Naive thymus-derived CD8-positive, alpha-beta T cell (primary cell): ENCODE measurements at regions not wholly inside any gene's neighbourhood (a gene's known extent, or its start where the extent isn't known, plus 50 kb on each side); places are given as distances from the start of the nearest gene placed in this dataset.
"Not testable (repeated sequence)": the region's sequence is repeated elsewhere in the genome, so short reads cannot be mapped to it uniquely, and the experiment has no call there.

ENCODE experiments used
- ATAC-seq, 2 donors: fragments of 150-1000 bp; cut with Tn5 transposase in 1 of 2; sonication (Bioruptor Pico), chemical (Tn5 transposase) in 1 of 2; 1 replicate in 1 of 2; 2 replicates in 1 of 2; pipeline ENCODE4 v1.10.0; 2021; ENCODE audit warnings: mild to moderate bottlenecking in 2 of 2, moderate library complexity in 2 of 2
- POLR2A ChIA-PET: fragments of 350-600 bp; sonication (Branson Sonifier 250); formaldehyde crosslinking; loops from one replicate; lab custom pipeline; 2021; ENCODE audit warnings: antibody characterized with exemption; lab: Charles Lee
- DNase-seq, 10 donors: peaks; one replicate each; pipeline versions ENCODE4 v3.0.0 to v3.0.0-alpha.2; 2020 to 2022
- H3K27ac Mint-ChIP-seq, 10 donors: one replicate each; pipeline ENCODE4 v1.8.0; 2020 to 2022; ENCODE audit warnings: mild to moderate bottlenecking in 10 of 10, mixed read lengths in 10 of 10, moderate library complexity in 4 of 10, inconsistent platforms in 1 of 10
- H3K27me3 Mint-ChIP-seq, 5 donors: one replicate each; pipeline ENCODE4 v1.8.0; 2021 to 2022; ENCODE audit warnings: mixed read lengths in 5 of 5
- H3K36me3 Mint-ChIP-seq, 3 donors: one replicate each; pipeline ENCODE4 v1.8.0; 2020 to 2022; ENCODE audit warnings: mixed read lengths in 3 of 3, mild to moderate bottlenecking in 2 of 3, inconsistent platforms in 1 of 3
- H3K4me1 Mint-ChIP-seq, 4 donors: one replicate each; pipeline ENCODE4 v1.8.0; 2021 to 2022; ENCODE audit warnings: mixed read lengths in 4 of 4
- H3K4me3 Mint-ChIP-seq, 10 donors: one replicate each; pipeline ENCODE4 v1.8.0; 2020 to 2022; ENCODE audit warnings: mild to moderate bottlenecking in 10 of 10, mixed read lengths in 10 of 10, moderate library complexity in 6 of 10, inconsistent platforms in 1 of 10
- H3K9me3 Mint-ChIP-seq, 9 donors: one replicate each; pipeline ENCODE4 v1.8.0; 2020 to 2022; ENCODE audit warnings: mixed read lengths in 9 of 9, mild to moderate bottlenecking in 3 of 9, inconsistent platforms in 1 of 9, moderate library complexity in 1 of 9

DNA sequence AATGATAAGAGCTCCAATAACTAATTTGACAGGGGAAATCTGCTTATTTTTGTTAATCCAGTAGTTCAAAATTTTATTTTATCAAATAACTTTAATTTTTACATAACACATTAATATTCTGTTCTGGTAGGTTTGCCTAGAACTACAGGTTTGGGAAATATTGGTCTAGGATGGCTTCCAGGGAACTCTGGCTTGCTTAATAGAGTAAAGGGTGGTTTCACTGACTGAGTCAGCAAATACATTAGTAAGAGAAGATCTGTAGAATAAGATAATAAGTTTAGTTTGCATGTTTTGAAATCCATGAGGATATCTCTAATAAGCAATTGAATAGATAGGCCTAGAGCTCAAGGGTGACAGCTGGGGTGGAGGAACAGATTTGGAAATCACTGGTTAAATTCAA is 500.7 kb downstream of the ZNF674 start:
- Mint-ChIP-seq H3K9me3 (peaks cover 0 to 40% (median 9%) of the 10 kb centered on the region in 9 donors), H3K27ac (no peak overlapping the region), H3K36me3 (peaks cover 0 to 19% (median 0%) of the 10 kb centered on the region in 3 donors), H3K4me3 (no peak overlapping the region), H3K4me1 (peaks cover 0 to 3% (median 1%) of the 10 kb centered on the region in 4 donors), H3K27me3 (peaks cover 0 to 11% (median 0%) of the 10 kb centered on the region in 5 donors)
- POLR2A ChIA-PET, result no interaction called here
- no peak for ATAC-seq
- DNase-seq, result no peak

DNA sequence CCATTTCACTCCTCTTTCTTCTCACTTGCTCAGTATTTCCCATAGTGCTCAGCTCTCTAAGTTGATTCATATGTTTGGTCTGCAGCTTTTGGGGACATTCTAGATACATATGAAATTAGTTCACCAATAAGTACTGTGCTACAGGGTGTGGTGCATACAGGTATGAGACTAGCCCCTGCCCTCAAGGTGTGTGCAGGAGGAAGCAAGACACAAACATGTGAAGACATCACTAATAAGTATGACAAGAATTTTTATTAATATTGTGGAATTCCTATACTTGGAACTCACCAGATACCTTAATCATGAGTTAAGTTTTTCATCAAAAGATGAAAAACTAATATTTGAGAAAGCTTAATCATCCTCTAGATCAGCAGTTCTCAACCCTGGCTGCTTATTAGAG is 505.2 kb downstream of the ZNF674 start:
- Mint-ChIP-seq H3K4me1 (peaks cover 0 to 6% (median 1%) of the 10 kb centered on the region in 4 donors), H3K27me3 (peaks cover 0 to 11% (median 2%) of the 10 kb centered on the region in 5 donors), H3K27ac (no peak overlapping the region), H3K9me3 (peaks cover 0 to 19% (median 9%) of the 10 kb centered on the region in 9 donors), H3K36me3 (peaks cover 0 to 14% (median 0%) of the 10 kb centered on the region in 3 donors), H3K4me3 (no peak overlapping the region)
- DNase-seq (no peak), ATAC-seq (no peak)
- POLR2A ChIA-PET, result no interaction called here

- POLR2A ChIA-PET, result no interaction called here
- H3K9me3 Mint-ChIP-seq, result peaks cover 0 to 19% (median 9%) of the 10 kb centered on the region in 9 donors
- ATAC-seq (no peak), DNase-seq (no peak)
- H3K27ac Mint-ChIP-seq, result no peak overlapping the region
- H3K4me3 Mint-ChIP-seq, result no peak overlapping the region
- peaks cover 0 to 14% (median 0%) of the 10 kb centered on the region in 3 donors for H3K36me3 Mint-ChIP-seq
- H3K4me1 Mint-ChIP-seq, result peaks cover 0 to 6% (median 1%) of the 10 kb centered on the region in 4 donors
- peaks cover 0 to 11% (median 2%) of the 10 kb centered on the region in 5 donors for H3K27me3 Mint-ChIP-seq
These were observed 505.7 kb downstream of the ZNF674 start for GRCh38 chrX:46039526-46039925.

DNA sequence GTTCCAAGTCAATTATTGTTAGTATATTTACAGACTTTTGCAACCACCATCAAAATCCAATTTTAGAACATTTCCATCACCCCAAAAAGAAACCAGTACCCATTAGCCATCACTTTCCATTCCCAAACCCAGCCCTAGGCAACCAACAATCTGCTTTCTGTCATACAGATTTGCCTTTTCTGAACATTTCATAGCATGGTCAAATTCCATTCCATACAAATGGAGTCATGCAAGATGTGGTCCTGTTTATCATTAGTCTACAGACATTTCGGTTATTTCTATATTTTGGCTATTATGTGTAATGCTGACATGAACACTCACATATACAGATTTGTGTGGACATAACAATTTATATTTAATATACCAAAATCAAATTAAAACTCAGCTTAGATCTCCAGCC is 508.7 kb downstream of the ZNF674 start:
- H3K4me1 Mint-ChIP-seq, result peaks cover 0 to 6% (median 1%) of the 10 kb centered on the region in 4 donors
- H3K27me3 Mint-ChIP-seq, result peaks cover 0 to 8% (median under 1%) of the 10 kb centered on the region in 5 donors
- peaks cover 0 to 5% (median 0%) of the 10 kb centered on the region in 3 donors for H3K36me3 Mint-ChIP-seq
- no peak overlapping the region for H3K4me3 Mint-ChIP-seq
- POLR2A ChIA-PET, result no interaction called here
- H3K9me3 Mint-ChIP-seq, result peaks cover 0 to 10% (median 4%) of the 10 kb centered on the region in 9 donors
- no peak for DNase-seq
- H3K27ac Mint-ChIP-seq, result no peak overlapping the region
- ATAC-seq, result no peak

DNA sequence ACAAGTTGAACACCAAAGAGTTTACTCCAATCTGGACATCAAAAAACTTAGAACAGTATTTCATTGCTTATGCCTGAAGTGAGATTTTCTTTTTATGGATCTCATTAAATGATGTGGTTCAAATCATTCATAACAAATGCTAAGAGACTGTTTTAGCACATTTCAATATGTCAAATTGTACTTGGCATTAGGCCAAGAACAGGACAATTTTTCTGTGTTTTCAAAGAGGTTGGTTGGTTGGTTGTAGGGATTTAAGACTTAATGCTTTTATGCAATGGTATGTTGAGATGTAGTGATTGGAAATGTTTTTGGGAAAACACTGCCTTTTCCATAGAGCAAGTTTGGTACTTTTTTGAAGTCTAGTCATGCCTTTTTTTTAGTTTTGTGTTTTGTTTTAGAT is 510.4 kb downstream of the ZNF674 start:
- Mint-ChIP-seq H3K36me3 (no peaks in the 10 kb centered on the region), H3K4me3 (no peak overlapping the region), H3K27ac (no peak overlapping the region), H3K27me3 (peaks cover 0 to 8% (median 0%) of the 10 kb centered on the region in 5 donors), H3K9me3 (peaks cover 0 to 2% (median 0%) of the 10 kb centered on the region in 9 donors), H3K4me1 (peaks cover 0 to 6% (median under 1%) of the 10 kb centered on the region in 4 donors)
- POLR2A ChIA-PET, result no interaction called here
- ATAC-seq (no peak), DNase-seq (no peak)

DNA sequence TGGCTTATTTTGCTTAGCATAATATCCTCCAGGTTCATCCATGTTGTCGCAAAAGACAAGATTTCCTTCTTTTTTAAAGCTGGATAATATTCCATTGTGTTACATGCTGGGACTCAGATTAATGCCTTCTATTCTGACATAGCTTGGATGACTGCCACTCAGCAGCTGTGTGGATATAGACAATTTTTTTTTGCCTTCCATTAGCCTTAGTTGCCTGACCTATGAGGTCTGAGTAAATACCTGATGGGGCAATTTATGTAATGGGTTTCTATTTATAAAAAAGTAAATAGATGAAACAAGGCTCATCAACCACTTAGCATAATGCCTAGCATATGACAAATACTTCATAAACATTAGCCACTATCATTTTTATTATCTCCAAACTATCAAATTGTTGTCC is 515.4 kb downstream of the ZNF674 start:
- H3K36me3 Mint-ChIP-seq, result peaks cover 0 to 1% (median 0%) of the 10 kb centered on the region in 3 donors
- DNase-seq (no peak), ATAC-seq (no peak)
- no peak overlapping the region for H3K4me3 Mint-ChIP-seq
- POLR2A ChIA-PET, result no interaction called here
- H3K27ac Mint-ChIP-seq, result no peak overlapping the region
- H3K27me3 Mint-ChIP-seq, result peaks cover 0 to 4% (median 1%) of the 10 kb centered on the region in 5 donors
- no peaks in the 10 kb centered on the region for H3K4me1 Mint-ChIP-seq
- H3K9me3 Mint-ChIP-seq, result peaks cover 0 to 4% (median 0%) of the 10 kb centered on the region in 9 donors

GRCh38 chrX:46016296-46016695 is 528.9 kb downstream of the ZNF674 start:
- ATAC-seq (no peak), DNase-seq (no peak)
- Mint-ChIP-seq H3K4me3 (no peak overlapping the region), H3K27me3 (peaks cover 0 to 5% (median 0%) of the 10 kb centered on the region in 5 donors), H3K9me3 (no peaks in the 10 kb centered on the region), H3K4me1 (no peaks in the 10 kb centered on the region), H3K27ac (no peak overlapping the region), H3K36me3 (no peaks in the 10 kb centered on the region)
- POLR2A ChIA-PET, result no interaction called here

DNA sequence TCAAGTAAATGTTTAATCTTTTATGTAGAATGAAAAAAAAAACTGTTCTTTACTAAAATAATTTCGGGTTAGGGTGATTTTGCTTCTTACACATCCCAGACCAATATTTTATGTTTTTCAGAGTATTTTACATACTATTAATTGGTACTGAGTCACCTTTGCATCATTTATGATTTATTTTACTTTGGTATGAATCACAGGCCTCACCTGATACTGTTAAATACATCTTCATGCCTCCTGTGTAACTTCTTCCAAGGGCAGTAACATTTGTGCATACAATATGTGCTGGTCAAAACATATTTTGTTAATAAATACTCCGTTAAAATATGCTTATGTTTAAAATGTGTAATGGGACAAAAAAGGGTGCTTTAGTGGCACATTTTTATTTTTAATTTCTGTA is 529.6 kb downstream of the ZNF674 start:
- no peak overlapping the region for H3K4me3 Mint-ChIP-seq
- peaks cover 0 to 5% (median 0%) of the 10 kb centered on the region in 5 donors for H3K27me3 Mint-ChIP-seq
- no peak overlapping the region for H3K27ac Mint-ChIP-seq
- POLR2A ChIA-PET, result no interaction called here
- DNase-seq (no peak), ATAC-seq (no peak)
- H3K9me3 Mint-ChIP-seq, result no peaks in the 10 kb centered on the region
- H3K4me1 Mint-ChIP-seq, result no peaks in the 10 kb centered on the region
- no peaks in the 10 kb centered on the region for H3K36me3 Mint-ChIP-seq

DNA sequence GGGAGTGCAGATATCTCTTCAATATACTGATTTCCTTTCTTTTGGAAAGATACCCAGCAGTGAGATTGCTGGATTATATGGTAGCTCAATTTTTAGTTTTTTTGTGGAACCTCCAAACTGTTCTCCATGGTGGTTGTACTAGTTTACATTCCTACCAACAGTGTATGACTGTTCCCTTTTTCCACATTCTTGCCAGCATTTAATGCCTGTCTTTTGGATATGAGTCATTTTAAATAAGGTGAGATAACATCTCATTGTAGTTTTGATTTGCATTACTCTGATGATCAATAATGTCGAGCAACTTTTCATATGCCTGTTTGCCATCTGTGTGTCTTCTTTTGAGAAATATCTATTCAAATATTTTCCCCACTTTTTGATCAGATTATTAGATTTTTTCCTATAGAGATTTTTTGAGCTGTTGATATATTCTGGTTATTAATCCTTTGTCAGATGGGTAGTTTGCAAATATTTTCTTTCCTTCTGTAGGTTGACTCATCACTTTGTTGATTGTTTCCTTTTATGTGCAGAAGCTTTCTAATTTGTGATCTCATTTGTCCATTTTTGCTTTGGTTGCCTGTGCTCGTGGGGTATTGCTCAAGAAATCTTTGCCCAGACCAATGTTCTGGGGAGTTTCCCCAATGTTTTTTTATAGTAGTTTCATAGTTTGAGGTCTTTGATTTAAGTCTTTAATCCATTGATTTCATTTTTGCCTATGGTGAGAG is 552.7 kb downstream of the ZNF674 start:
- Mint-ChIP-seq H3K4me3 (no peak overlapping the region), H3K9me3 (peaks cover 0 to 32% (median 3%) of the 10 kb centered on the region in 9 donors), H3K4me1 (peaks cover 0 to 1% (median 0%) of the 10 kb centered on the region in 4 donors), H3K27ac (no peak overlapping the region), H3K27me3 (peaks cover 0 to 3% (median 0%) of the 10 kb centered on the region in 5 donors), H3K36me3 (peaks cover 0 to 10% (median 0%) of the 10 kb centered on the region in 3 donors)
- POLR2A ChIA-PET, result no interaction called here
- no peak for DNase-seq
- no peak for ATAC-seq

- Mint-ChIP-seq H3K27me3 (no peaks in the 10 kb centered on the region), H3K36me3 (peaks cover 0 to 7% (median 0%) of the 10 kb centered on the region in 3 donors), H3K9me3 (peaks cover 0 to 11% (median 3%) of the 10 kb centered on the region in 9 donors), H3K4me1 (peaks cover 0 to 1% (median 0%) of the 10 kb centered on the region in 4 donors), H3K27ac (no peak overlapping the region), H3K4me3 (no peak overlapping the region)
- POLR2A ChIA-PET, result no interaction called here
- DNase-seq (no peak), ATAC-seq (no peak)
These were observed 558.2 kb downstream of the ZNF674 start for GRCh38 chrX:45986971-45987370.

DNA sequence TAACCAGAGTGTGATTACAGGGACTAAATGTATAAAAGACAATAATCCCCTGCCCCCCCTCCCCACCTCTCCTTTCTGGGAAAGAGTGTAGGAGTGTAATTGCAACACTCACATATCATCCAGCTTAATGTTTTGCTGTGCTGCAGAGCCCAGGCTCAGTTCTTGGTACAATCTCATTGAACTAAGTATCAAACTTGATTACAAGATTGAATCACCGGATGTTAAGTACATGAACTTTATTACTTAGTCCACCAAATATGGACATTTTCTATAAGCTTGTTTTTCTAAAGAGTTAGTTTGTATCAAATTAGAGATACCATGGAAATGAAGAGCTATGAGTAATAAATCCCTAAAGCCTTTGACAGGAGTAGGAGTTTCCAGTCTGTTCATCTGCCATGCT is 559.1 kb downstream of the ZNF674 start:
- peaks cover 0 to 15% (median 4%) of the 10 kb centered on the region in 9 donors for H3K9me3 Mint-ChIP-seq
- H3K4me1 Mint-ChIP-seq, result peaks cover 0 to 1% (median 0%) of the 10 kb centered on the region in 4 donors
- peaks cover 0 to 10% (median 0%) of the 10 kb centered on the region in 3 donors for H3K36me3 Mint-ChIP-seq
- DNase-seq (no peak), ATAC-seq (no peak)
- H3K4me3 Mint-ChIP-seq, result no peak overlapping the region
- POLR2A ChIA-PET, result no interaction called here
- no peak overlapping the region for H3K27ac Mint-ChIP-seq
- no peaks in the 10 kb centered on the region for H3K27me3 Mint-ChIP-seq

GRCh38 chrX:45982958-45983727 is 562.1 kb downstream of the ZNF674 start:
- POLR2A ChIA-PET, H3K4me1 Mint-ChIP-seq, H3K36me3 Mint-ChIP-seq, H3K27me3 Mint-ChIP-seq, H3K27ac Mint-ChIP-seq, H3K4me3 Mint-ChIP-seq, ATAC-seq, DNase-seq: not testable (repeated sequence)
- peaks cover 0 to 15% (median 4%) of the 10 kb centered on the region in 9 donors for H3K9me3 Mint-ChIP-seq

DNA sequence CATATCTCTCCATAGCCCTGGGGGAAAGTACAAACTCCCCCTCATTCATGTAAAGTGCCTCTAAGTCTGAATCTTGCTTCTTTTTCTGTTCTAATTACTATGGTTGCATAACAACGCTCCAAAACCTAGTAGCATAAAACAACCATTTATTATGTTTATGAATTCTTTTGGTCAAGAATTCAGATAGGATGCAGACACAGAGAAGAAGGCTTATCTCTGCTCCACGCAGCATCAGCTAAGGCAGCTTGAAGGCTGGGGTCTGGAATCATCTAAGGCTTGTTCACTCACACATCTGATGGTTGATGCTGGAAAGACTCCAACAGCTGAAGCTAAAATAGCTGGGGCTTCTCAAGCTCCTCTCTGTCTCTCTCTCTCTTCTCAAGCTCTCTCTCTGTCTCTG is 564.5 kb downstream of the ZNF674 start:
- Mint-ChIP-seq H3K4me3 (no peak overlapping the region), H3K4me1 (no peaks in the 10 kb centered on the region), H3K9me3 (peaks cover 0 to 19% (median 4%) of the 10 kb centered on the region in 9 donors), H3K27me3 (no peaks in the 10 kb centered on the region), H3K27ac (no peak overlapping the region), H3K36me3 (peaks cover 0 to 10% (median 0%) of the 10 kb centered on the region in 3 donors)
- DNase-seq, result no peak
- POLR2A ChIA-PET, result no interaction called here
- ATAC-seq, result no peak
